ENCODE measurements at regions not wholly inside any gene's neighbourhood (a gene's known extent, or its start where the extent isn't known, plus 50 kb on each side); places are given as distances from the start of the nearest gene placed in this dataset.

DNA sequence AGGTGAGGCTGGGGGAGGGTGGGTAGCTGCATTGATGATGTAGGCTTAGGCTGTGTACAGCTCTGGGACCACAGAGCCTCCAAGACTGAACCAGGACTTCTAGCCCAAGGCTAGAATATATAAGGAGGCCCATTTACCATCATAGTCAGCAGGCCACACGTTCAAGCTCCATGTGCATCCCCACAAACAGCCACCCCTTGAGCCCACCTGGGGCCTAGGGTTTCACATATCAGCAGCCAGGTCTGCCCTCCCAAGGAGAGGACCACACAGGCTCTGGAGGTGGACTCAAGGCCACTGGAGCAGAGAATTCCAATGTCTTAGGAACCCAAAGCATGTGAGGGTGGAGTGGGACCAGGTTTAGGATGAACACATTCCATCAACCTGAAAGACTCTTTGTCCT lies 230.5 kb downstream of the TTC32 start:
- DNase-seq: no peak
- Histone ChIP-seq H3K4me1 (peaks cover 0 to 6% (median 0%) of the 10 kb centered on the region in 3 donors), H3K4me3 (no peak overlapping the region), H3K36me3 (no peaks in the 10 kb centered on the region), H3K9me3 (no peaks in the 10 kb centered on the region), H3K27me3 (peaks cover 0 to 5% (median 0%) of the 10 kb centered on the region in 4 donors), H3K27ac (no peak overlapping the region)
- no peak for TF ChIP-seq POLR2A (IDR thresholded peaks at IDR 0.05)
- TF ChIP-seq, protein P1, sequence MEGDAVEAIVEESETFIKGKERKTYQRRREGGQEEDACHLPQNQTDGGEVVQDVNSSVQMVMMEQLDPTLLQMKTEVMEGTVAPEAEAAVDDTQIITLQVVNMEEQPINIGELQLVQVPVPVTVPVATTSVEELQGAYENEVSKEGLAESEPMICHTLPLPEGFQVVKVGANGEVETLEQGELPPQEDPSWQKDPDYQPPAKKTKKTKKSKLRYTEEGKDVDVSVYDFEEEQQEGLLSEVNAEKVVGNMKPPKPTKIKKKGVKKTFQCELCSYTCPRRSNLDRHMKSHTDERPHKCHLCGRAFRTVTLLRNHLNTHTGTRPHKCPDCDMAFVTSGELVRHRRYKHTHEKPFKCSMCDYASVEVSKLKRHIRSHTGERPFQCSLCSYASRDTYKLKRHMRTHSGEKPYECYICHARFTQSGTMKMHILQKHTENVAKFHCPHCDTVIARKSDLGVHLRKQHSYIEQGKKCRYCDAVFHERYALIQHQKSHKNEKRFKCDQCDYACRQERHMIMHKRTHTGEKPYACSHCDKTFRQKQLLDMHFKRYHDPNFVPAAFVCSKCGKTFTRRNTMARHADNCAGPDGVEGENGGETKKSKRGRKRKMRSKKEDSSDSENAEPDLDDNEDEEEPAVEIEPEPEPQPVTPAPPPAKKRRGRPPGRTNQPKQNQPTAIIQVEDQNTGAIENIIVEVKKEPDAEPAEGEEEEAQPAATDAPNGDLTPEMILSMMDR (IDR thresholded peaks at IDR 0.05): no peak
- no CpG with 5 or more reads among the region's 1 CpG for WGBS, 2 donors
- intact Hi-C loops (cut with DNase I): no loop called here

DNA sequence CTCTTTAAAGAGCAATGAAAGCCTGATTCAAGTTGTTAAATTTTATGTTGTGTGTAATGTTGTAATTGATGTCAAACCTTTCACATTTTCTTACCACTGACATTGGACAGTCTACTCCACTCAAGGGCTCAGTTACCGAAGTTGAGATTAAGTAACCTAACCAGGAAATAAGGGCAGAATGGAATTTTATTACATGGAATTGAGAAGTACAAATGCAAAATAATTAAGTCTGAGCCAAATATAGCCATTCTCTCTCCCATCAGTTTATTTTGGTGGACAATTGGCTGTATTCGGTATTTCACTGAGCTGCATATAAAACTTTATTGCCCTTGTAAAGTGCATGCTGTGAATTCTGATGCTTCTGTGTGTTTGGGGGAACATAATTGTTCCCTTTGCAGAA lies 231.5 kb downstream of the TTC32 start:
- Histone ChIP-seq H3K27ac (no peak overlapping the region), H3K9me3 (no peaks in the 10 kb centered on the region), H3K4me1 (peaks cover 0 to 4% (median 0%) of the 10 kb centered on the region in 3 donors), H3K27me3 (peaks cover 0 to 4% (median 0%) of the 10 kb centered on the region in 4 donors), H3K4me3 (no peak overlapping the region), H3K36me3 (no peaks in the 10 kb centered on the region)
- intact Hi-C loops (cut with DNase I): no loop called here
- DNase-seq: no peak
- TF ChIP-seq, protein P1 (IDR thresholded peaks at IDR 0.05): no peak
- TF ChIP-seq POLR2A (IDR thresholded peaks at IDR 0.05): no peak
- 85 to 92% methylated on average over 2 of the region's 2 CpGs for WGBS, 2 donors

DNA sequence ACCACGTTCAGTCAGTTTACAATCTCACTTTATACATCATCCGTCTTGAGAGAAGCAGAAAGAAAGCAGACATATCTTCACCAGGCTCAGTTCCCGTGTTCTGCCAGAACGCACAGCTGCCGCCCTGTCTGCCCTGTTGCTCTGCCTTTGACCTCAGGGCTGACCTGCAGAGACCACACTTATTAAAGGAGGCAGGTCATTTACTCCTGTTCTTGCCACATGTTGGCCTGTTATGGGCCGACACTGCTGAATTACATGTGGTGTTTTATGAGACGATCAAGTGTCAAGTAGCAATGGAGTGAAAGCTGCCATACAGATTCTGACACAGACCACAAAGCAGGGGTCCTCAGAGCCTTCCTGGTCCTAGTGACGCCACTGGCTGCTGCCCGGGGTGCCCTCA lies 232.2 kb downstream of the TTC32 start:
- Histone ChIP-seq H3K9me3 (no peaks in the 10 kb centered on the region), H3K27ac (no peak overlapping the region), H3K4me1 (no peaks in the 10 kb centered on the region), H3K36me3 (no peaks in the 10 kb centered on the region), H3K27me3 (no peaks in the 10 kb centered on the region), H3K4me3 (no peak overlapping the region)
- intact Hi-C loops (cut with DNase I): no loop called here
- WGBS, 2 donors: 71 to 73% methylated on average over 8 to 9 of the region's 9 CpGs
- no peak for DNase-seq
- no peak for TF ChIP-seq POLR2A (IDR thresholded peaks at IDR 0.05)
- TF ChIP-seq, protein P1 (IDR thresholded peaks at IDR 0.05): no peak

DNA sequence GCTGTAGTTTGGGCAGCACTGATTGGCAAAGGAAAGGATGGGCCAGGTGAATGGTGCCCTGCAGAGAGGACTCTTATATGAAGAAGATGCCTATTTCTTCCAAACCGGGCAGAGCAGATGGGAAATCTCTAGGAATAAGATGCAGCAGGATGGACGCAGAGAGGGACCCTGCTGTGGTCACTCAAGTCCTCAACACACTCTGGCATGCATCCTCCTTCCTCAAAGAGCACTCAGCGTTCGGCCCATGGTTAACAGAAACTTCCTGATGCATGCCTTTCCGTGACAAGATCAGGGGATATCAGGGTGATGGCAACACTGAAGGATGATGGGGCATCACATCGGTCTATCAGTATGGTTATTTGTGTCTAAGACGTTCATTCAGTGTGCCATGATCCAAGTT lies 232.7 kb downstream of the TTC32 start:
- Histone ChIP-seq H3K27me3 (no peaks in the 10 kb centered on the region), H3K4me1 (no peaks in the 10 kb centered on the region), H3K36me3 (no peaks in the 10 kb centered on the region), H3K9me3 (no peaks in the 10 kb centered on the region), H3K27ac (no peak overlapping the region), H3K4me3 (no peak overlapping the region)
- DNase-seq: no peak
- intact Hi-C loops (cut with DNase I): no loop called here
- WGBS, 2 donors: 73 to 78% methylated on average over 7 of the region's 7 CpGs
- TF ChIP-seq POLR2A (IDR thresholded peaks at IDR 0.05): no peak
- TF ChIP-seq, protein P1 (IDR thresholded peaks at IDR 0.05): no peak

DNA sequence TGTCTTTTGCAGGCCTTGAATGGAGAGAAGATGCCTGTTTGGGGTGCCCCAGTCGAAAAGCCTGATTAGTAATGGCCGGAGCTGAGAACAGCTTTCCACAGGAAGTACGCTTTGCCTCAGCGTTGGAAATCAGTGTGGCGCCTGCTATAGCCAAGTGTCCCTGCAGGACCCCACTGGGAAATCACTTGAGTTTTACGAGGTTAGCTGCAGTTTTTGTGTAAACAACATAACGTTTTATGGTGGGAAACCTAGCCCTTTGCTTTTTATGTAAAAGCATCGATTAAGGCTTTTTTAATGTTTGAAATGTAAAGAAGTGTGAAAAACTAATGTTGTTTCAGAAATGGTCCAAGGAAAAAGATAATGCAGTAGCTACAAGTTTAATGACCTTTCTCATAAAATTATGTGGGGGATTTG lies 234.2 kb downstream of the TTC32 start:
- Histone ChIP-seq H3K27me3 (no peaks in the 10 kb centered on the region), H3K9me3 (no peaks in the 10 kb centered on the region), H3K36me3 (no peaks in the 10 kb centered on the region), H3K27ac (no peak overlapping the region), H3K4me3 (no peak overlapping the region), H3K4me1 (no peaks in the 10 kb centered on the region)
- intact Hi-C loops (cut with DNase I): no loop called here
- WGBS, 2 donors: 70% methylated on average over 8 of the region's 8 CpGs
- no peak for DNase-seq
- TF ChIP-seq POLR2A (IDR thresholded peaks at IDR 0.05): no peak
- TF ChIP-seq, protein P1 (IDR thresholded peaks at IDR 0.05): no peak

All from esophagus squamous epithelium (tissue), 5 donors.